Ishikawa (cell line): ENCODE measurements at regions not wholly inside any gene's neighbourhood (a gene's known extent, or its start where the extent isn't known, plus 50 kb on each side); places are given as distances from the start of the nearest gene placed in this dataset.

Experiments
- CEBPB ChIP-seq: IDR thresholded peaks from 2 replicates; pipeline ENCODE4 v1.6.1; 2012
- CREB1 ChIP-seq: IDR thresholded peaks from 2 replicates; pipeline ENCODE4 v1.6.1; 2012; ENCODE audit warnings: low read depth
- EGR1 ChIP-seq: IDR thresholded peaks from 2 replicates; pipeline ENCODE4 v1.6.1; 2012
- EP300 ChIP-seq: IDR thresholded peaks from 2 replicates; pipeline ENCODE4 v1.6.1; 2012; ENCODE audit warnings: borderline replicate concordance
- FOXM1 ChIP-seq: IDR thresholded peaks from 2 replicates; pipeline ENCODE4 v1.6.1; 2012; ENCODE audit warnings: low read depth, borderline replicate concordance
- MAX ChIP-seq: IDR thresholded peaks from 2 replicates; pipeline ENCODE4 v1.6.1; 2012
- NFIC ChIP-seq: IDR thresholded peaks from 2 replicates; pipeline ENCODE4 v1.6.1; 2012
- RAD21 ChIP-seq: IDR thresholded peaks from 2 replicates; pipeline ENCODE4 v1.6.1; 2012; ENCODE audit warnings: low read depth
- REST ChIP-seq: IDR thresholded peaks from 2 replicates; pipeline ENCODE4 v1.6.1; 2012; ENCODE audit warnings: low read depth, mild to moderate bottlenecking
- TAF1 ChIP-seq: IDR thresholded peaks from 2 replicates; pipeline ENCODE4 v1.6.1; 2012; ENCODE audit warnings: low read depth, mild to moderate bottlenecking
- TCF12 ChIP-seq: IDR thresholded peaks from 2 replicates; pipeline ENCODE4 v1.6.1; 2012; ENCODE audit warnings: low read depth
- TEAD4 ChIP-seq: IDR thresholded peaks from 2 replicates; pipeline ENCODE4 v1.6.1; 2012
- USF1 ChIP-seq: IDR thresholded peaks from 2 replicates; pipeline ENCODE4 v1.6.1; 2012
- YY1 ChIP-seq: IDR thresholded peaks from 2 replicates; pipeline ENCODE4 v1.6.1; 2012; ENCODE audit warnings: low read depth
- ZBTB7A ChIP-seq: IDR thresholded peaks from 2 replicates; pipeline ENCODE4 v1.6.1; 2012; ENCODE audit warnings: low read depth

GRCh38 chr10:2469802-2470201 is 597.5 kb upstream of the PFKP start:
- no peak for TF ChIP-seq NFIC
- TF ChIP-seq TCF12 = no peak
- no peak for TF ChIP-seq FOXM1
- no peak for TF ChIP-seq EGR1
- no peak for TF ChIP-seq EP300
- no peak for TF ChIP-seq ZBTB7A
- TF ChIP-seq USF1 = no peak
- TF ChIP-seq REST = no peak
- TF ChIP-seq MAX = no peak
- no peak for TF ChIP-seq RAD21
- no peak for TF ChIP-seq TAF1
- TF ChIP-seq YY1 = no peak
- TF ChIP-seq CEBPB = no peak
- TF ChIP-seq TEAD4 = no peak
- TF ChIP-seq CREB1 = no peak

GRCh38 chr10:2464483-2464882 is 602.9 kb upstream of the PFKP start:
- TF ChIP-seq CREB1 = no peak
- TF ChIP-seq EP300 = no peak
- no peak for TF ChIP-seq NFIC
- TF ChIP-seq YY1 = no peak
- no peak for TF ChIP-seq RAD21
- no peak for TF ChIP-seq EGR1
- TF ChIP-seq USF1 = no peak
- TF ChIP-seq TCF12 = no peak
- TF ChIP-seq REST = no peak
- TF ChIP-seq ZBTB7A = no peak
- TF ChIP-seq TAF1 = no peak
- TF ChIP-seq CEBPB = no peak

GRCh38 chr10:2463316-2463715 is 604.0 kb upstream of the PFKP start:
- TF ChIP-seq NFIC (no peak), YY1 (no peak), TAF1 (no peak), EP300 (no peak), USF1 (no peak), TCF12 (no peak), CREB1 (no peak), RAD21 (no peak), FOXM1 (no peak), TEAD4 (no peak), EGR1 (no peak), MAX (no peak), ZBTB7A (no peak), REST (no peak), CEBPB (no peak)

GRCh38 chr10:2462581-2462980 is 604.8 kb upstream of the PFKP start:
- no peak for TF ChIP-seq CREB1
- no peak for TF ChIP-seq REST
- no peak for TF ChIP-seq ZBTB7A
- no peak for TF ChIP-seq TEAD4
- no peak for TF ChIP-seq EGR1
- TF ChIP-seq NFIC = no peak
- TF ChIP-seq EP300 = no peak
- no peak for TF ChIP-seq YY1
- no peak for TF ChIP-seq FOXM1
- no peak for TF ChIP-seq TAF1
- no peak for TF ChIP-seq TCF12
- no peak for TF ChIP-seq RAD21
- no peak for TF ChIP-seq USF1
- TF ChIP-seq MAX = no peak
- no peak for TF ChIP-seq CEBPB
